DND-41 (cell line): ENCODE measurements at regions not wholly inside any gene's neighbourhood (a gene's known extent, or its start where the extent isn't known, plus 50 kb on each side); places are given as distances from the start of the nearest gene placed in this dataset.

ENCODE experiments used
- ATAC-seq: fragments of 200-7000 bp; cut with Tn5 transposase; 3 replicates; pipeline ENCODE4 v1.9.1; 2021; ENCODE audit warnings: low read depth; ENCODE audit not compliant: insufficient read depth
- DNase-seq: peaks from one replicate; pipeline ENCODE4 v3.0.0-alpha.2; 2020
- H2AFZ ChIP-seq: 2 replicates; pipeline ENCODE4 v1.6.0; 2012; ENCODE audit warnings: low read depth, low read length
- H3K27ac ChIP-seq: 2 replicates; pipeline ENCODE4 v1.5.1; 2012; ENCODE audit warnings: low read length, inconsistent platforms
- H3K27me3 ChIP-seq: fragments of 200-600 bp; sonication (generic); 2 replicates; pipeline ENCODE4 v1.6.0; 2012; ENCODE audit warnings: low read length, mild to moderate bottlenecking, inconsistent platforms; ENCODE audit not compliant: insufficient read depth, poor library complexity
- H3K36me3 ChIP-seq: 2 replicates; pipeline ENCODE4 v1.5.1; 2012; ENCODE audit warnings: low read length, inconsistent platforms; ENCODE audit not compliant: insufficient read depth
- H3K4me1 ChIP-seq: 2 replicates; pipeline ENCODE4 v1.5.1; 2012; ENCODE audit warnings: mild to moderate bottlenecking, low read length; ENCODE audit not compliant: insufficient read depth
- H3K4me2 ChIP-seq: 2 replicates; pipeline ENCODE4 v1.6.0; 2012; ENCODE audit warnings: mild to moderate bottlenecking, moderate library complexity, low read length, inconsistent platforms; ENCODE audit not compliant: insufficient read depth
- H3K4me3 ChIP-seq, 2 experiments: fragments of 200-600 bp in 1 of 2; shearing (Covaris generic) in 1 of 2; 2 replicates each; pipeline ENCODE4 v1.5.1; 2012 to 2016; ENCODE audit warnings: inconsistent platforms in 2 of 2, low read length in 2 of 2, mild to moderate bottlenecking in 2 of 2, low read depth in 1 of 2, moderate library complexity in 1 of 2
- H3K79me2 ChIP-seq: 2 replicates; pipeline ENCODE4 v1.6.0; 2012; ENCODE audit warnings: low read length, inconsistent platforms; ENCODE audit not compliant: insufficient read depth
- H3K9ac ChIP-seq: 2 replicates; pipeline ENCODE4 v1.6.0; 2012; ENCODE audit warnings: low read depth, mild to moderate bottlenecking, inconsistent platforms, low read length, moderate library complexity
- H3K9me3 ChIP-seq: 2 replicates; pipeline ENCODE4 v1.5.1; 2012; ENCODE audit warnings: low read length, moderate library complexity, mild to moderate bottlenecking, inconsistent platforms; ENCODE audit not compliant: insufficient read depth, severe bottlenecking
- H4K20me1 ChIP-seq: 2 replicates; pipeline ENCODE4 v1.6.0; 2012; ENCODE audit warnings: low read length; ENCODE audit not compliant: insufficient read depth
- EZH2 ChIP-seq: IDR thresholded peaks from 3 replicates; pipeline ENCODE4 v1.6.1; 2012; ENCODE audit warnings: borderline replicate concordance, low read depth, mild to moderate bottlenecking, moderate library complexity, low read length, inconsistent platforms; ENCODE audit not compliant: severe bottlenecking
- TF ChIP-seq, protein P1 (sequence below): IDR thresholded peaks from 2 replicates; pipeline ENCODE4 v1.5.1; 2012; ENCODE audit warnings: borderline replicate concordance, low read length, moderate library complexity, mild to moderate bottlenecking; ENCODE audit not compliant: poor library complexity, severe bottlenecking; ENCODE audit errors: extremely low read depth

GRCh38 chr5:176747670-176748072 lies 62.7 kb upstream of the UNC5A start:
- no peak overlapping the region for H2AFZ ChIP-seq
- no peaks in the 10 kb centered on the region for H3K36me3 ChIP-seq
- H3K9ac ChIP-seq: no peak overlapping the region
- no peaks in the 10 kb centered on the region for H3K4me1 ChIP-seq
- no peak overlapping the region for H3K4me2 ChIP-seq
- no peaks in the 10 kb centered on the region for H3K79me2 ChIP-seq
- H3K9me3 ChIP-seq: no peaks in the 10 kb centered on the region
- TF ChIP-seq EZH2: no peak
- TF ChIP-seq, protein P1, sequence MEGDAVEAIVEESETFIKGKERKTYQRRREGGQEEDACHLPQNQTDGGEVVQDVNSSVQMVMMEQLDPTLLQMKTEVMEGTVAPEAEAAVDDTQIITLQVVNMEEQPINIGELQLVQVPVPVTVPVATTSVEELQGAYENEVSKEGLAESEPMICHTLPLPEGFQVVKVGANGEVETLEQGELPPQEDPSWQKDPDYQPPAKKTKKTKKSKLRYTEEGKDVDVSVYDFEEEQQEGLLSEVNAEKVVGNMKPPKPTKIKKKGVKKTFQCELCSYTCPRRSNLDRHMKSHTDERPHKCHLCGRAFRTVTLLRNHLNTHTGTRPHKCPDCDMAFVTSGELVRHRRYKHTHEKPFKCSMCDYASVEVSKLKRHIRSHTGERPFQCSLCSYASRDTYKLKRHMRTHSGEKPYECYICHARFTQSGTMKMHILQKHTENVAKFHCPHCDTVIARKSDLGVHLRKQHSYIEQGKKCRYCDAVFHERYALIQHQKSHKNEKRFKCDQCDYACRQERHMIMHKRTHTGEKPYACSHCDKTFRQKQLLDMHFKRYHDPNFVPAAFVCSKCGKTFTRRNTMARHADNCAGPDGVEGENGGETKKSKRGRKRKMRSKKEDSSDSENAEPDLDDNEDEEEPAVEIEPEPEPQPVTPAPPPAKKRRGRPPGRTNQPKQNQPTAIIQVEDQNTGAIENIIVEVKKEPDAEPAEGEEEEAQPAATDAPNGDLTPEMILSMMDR: no peak
- H3K27ac ChIP-seq: no peak overlapping the region
- H3K27me3 ChIP-seq: peaks cover 5% of the 10 kb centered on the region
- ATAC-seq (no peak), DNase-seq (no peak)
- no peaks in the 10 kb centered on the region for H4K20me1 ChIP-seq
- no peak overlapping the region for H3K4me3 ChIP-seq

DNA sequence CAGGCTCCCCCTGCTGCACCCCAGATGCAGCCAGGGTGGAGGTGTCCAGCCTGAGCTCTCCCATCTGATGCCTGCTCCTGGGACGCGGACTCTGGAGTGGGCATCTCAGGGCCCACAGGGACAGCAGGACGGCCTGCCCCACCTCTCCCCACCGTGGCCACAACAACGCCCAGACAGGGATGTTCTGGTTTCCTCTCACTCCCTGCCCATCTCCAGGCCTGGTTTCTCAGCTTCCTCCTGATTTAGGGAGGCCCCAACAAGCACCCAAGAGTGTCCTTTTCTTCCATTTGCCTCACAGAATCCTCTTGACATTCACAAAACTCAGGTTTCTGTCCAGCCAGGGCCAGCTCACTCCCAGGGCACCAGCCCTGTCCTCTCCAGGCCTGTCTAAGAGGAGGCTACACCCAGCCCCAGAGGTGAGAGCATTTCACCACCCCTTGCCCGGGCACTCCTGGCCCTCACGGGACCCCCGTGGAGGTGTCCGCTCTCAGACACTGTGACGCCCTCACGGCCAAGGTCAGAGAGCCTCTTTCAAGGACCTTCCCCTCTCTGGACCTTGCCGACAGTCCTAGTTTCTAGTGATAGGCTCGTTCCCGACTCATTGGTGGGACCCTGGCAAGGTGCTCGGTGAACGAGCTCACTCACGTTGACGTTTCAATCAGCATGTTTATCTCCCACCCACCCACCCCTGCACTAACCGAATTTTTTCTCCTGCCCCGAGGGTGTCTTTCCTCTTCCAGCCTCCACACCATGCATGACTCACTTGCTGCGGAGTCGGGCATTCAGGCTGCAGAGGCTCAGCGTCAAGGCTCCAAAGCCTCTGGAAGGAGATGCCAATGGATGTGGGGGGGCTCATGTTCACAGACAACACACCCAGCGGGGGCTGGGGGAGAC lies 62.0 kb upstream of the UNC5A start:
- H3K4me2 ChIP-seq: no peak overlapping the region
- H3K27ac ChIP-seq: no peak overlapping the region
- ATAC-seq (no peak), DNase-seq (no peak)
- H3K79me2 ChIP-seq: no peaks in the 10 kb centered on the region
- no peak overlapping the region for H3K9ac ChIP-seq
- TF ChIP-seq EZH2: no peak
- TF ChIP-seq, protein P1: no peak
- no peak overlapping the region for H3K4me3 ChIP-seq
- peaks cover 5% of the 10 kb centered on the region for H3K27me3 ChIP-seq
- no peaks in the 10 kb centered on the region for H3K9me3 ChIP-seq
- H4K20me1 ChIP-seq: no peaks in the 10 kb centered on the region
- no peaks in the 10 kb centered on the region for H3K36me3 ChIP-seq
- no peaks in the 10 kb centered on the region for H3K4me1 ChIP-seq
- no peak overlapping the region for H2AFZ ChIP-seq

DNA sequence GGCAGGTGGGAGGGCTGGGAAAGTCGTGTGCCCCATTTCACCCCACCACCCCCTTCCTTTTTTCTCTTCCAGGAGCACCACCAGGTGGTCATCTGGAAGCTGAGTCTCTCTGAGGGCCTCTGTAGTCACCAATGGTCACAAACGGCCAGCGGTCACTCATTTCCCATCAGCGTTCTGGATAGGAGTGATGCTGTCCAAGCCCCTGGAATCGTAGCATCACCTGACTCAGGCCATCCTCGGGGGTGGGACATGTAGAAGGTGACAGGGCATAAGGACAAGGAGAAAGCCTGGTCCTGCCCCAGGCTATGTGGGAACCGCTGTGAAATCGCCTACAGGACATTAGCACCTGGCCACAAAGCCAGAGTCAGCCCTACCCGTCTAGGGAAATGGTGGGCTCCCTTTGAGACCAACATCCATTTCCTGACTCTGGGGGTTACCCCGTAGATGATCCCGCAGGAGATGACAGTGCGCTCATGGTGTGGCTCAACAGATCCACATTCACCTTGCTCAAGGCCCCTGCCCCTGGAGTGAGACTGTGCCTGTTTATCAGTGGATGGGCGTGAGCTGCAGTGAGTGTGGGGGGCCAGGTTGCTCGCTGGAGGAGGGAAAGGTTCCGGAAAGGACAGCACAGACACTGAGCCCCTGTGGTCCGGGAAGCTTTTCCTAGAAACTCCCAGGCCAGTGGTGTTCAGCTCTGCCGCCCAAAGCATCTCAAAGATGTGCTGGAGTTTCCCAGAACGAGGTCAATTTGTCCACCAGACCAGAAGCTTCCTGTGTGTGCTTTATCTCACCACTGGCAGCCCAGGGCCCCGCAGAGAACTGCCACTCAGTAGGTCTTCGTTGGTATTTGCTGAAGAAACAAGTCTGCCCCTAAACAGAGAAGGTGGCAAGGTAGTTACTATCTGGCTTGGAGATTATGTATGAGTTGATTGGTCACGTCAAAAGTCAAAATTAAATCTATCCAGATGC lies 61.1 kb upstream of the UNC5A start:
- H3K4me2 ChIP-seq: no peak overlapping the region
- peaks cover 5% of the 10 kb centered on the region for H3K27me3 ChIP-seq
- H3K4me3 ChIP-seq: no peak overlapping the region
- no peaks in the 10 kb centered on the region for H4K20me1 ChIP-seq
- H3K36me3 ChIP-seq: no peaks in the 10 kb centered on the region
- TF ChIP-seq, protein P1: no peak
- TF ChIP-seq EZH2: no peak
- no peak overlapping the region for H3K9ac ChIP-seq
- H3K9me3 ChIP-seq: no peaks in the 10 kb centered on the region
- H3K79me2 ChIP-seq: no peaks in the 10 kb centered on the region
- ATAC-seq (no peak), DNase-seq (no peak)
- H2AFZ ChIP-seq: no peak overlapping the region
- H3K27ac ChIP-seq: no peak overlapping the region
- no peaks in the 10 kb centered on the region for H3K4me1 ChIP-seq
